A673 (cell line): ENCODE measurements at regions not wholly inside any gene's neighbourhood (a gene's known extent, or its start where the extent isn't known, plus 50 kb on each side); places are given as distances from the start of the nearest gene placed in this dataset.

ENCODE experiments used
- EZH2 ChIP-seq: fragments of 200-600 bp; sonication (generic); IDR thresholded peaks from 2 replicates; pipeline ENCODE4 v1.6.1; 2017; ENCODE audit warnings: borderline replicate concordance, low read depth, mild to moderate bottlenecking, mixed read lengths, antibody characterized with exemption, low read length; ENCODE audit not compliant: poor library complexity, severe bottlenecking
- TF ChIP-seq, protein P1 (sequence below): fragments of 300-800, 200-600 bp; sonication (generic); conservative IDR thresholded peaks from 2 replicates; pipeline ENCODE4 v1.5.1; 2017; ENCODE audit warnings: low read depth, mild to moderate bottlenecking, antibody characterized with exemption, low read length, moderate library complexity, mixed read lengths

GRCh38 chr6:25042536-25042935, 106.8 kb upstream of the RIPOR2 start:
- no peak for TF ChIP-seq EZH2
- TF ChIP-seq, protein P1, sequence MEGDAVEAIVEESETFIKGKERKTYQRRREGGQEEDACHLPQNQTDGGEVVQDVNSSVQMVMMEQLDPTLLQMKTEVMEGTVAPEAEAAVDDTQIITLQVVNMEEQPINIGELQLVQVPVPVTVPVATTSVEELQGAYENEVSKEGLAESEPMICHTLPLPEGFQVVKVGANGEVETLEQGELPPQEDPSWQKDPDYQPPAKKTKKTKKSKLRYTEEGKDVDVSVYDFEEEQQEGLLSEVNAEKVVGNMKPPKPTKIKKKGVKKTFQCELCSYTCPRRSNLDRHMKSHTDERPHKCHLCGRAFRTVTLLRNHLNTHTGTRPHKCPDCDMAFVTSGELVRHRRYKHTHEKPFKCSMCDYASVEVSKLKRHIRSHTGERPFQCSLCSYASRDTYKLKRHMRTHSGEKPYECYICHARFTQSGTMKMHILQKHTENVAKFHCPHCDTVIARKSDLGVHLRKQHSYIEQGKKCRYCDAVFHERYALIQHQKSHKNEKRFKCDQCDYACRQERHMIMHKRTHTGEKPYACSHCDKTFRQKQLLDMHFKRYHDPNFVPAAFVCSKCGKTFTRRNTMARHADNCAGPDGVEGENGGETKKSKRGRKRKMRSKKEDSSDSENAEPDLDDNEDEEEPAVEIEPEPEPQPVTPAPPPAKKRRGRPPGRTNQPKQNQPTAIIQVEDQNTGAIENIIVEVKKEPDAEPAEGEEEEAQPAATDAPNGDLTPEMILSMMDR: no peak
